HG02884 (cell line): ENCODE measurements at regions not wholly inside any gene's neighbourhood (a gene's known extent, or its start where the extent isn't known, plus 50 kb on each side); places are given as distances from the start of the nearest gene placed in this dataset.
"Not testable (repeated sequence)": the region's sequence is repeated elsewhere in the genome, so short reads cannot be mapped to it uniquely, and the experiment has no call there.

Experiments
- ATAC-seq: cut with Tn5 transposase; IDR thresholded peaks from one replicate; pipeline ENCODE4 v1.9.1; 2021; ENCODE audit warnings: mild to moderate bottlenecking, moderate library complexity; ENCODE audit not compliant: unreplicated experiment

DNA sequence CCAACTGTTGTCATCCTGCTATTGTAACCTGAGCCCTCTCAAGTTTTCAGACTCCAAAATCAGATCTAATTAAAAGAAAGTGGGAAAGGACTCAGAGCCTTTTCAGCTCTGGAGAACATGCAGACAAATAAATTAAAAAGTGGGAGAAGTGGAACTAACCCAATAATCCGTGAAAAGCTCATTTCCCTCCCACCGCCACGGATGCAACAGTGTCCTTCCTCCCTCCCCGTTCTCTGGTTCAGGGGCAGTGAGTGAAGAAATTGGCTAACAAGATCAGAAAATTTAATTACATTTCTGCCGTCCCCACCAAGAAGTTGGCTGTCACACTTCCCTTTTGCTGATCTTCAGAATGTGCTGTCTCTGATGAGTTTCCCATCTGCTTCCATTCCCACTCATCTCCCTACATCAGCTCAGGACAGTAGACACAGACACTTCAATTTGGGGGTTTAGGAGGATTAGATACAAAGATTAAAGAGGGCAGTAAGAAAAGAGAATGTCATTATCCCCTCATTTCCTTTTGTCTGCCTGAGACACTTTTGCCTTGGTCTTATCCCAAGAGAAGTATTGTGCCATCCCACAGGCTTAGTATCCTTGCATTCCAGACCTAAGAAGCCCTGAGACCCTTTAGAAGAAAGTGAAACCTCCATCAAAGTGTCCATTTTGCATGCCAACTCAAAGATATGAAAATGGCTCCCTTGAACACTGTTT, 335.7 kb upstream of the PPP2R3A start:
- ATAC-seq: no peak

DNA sequence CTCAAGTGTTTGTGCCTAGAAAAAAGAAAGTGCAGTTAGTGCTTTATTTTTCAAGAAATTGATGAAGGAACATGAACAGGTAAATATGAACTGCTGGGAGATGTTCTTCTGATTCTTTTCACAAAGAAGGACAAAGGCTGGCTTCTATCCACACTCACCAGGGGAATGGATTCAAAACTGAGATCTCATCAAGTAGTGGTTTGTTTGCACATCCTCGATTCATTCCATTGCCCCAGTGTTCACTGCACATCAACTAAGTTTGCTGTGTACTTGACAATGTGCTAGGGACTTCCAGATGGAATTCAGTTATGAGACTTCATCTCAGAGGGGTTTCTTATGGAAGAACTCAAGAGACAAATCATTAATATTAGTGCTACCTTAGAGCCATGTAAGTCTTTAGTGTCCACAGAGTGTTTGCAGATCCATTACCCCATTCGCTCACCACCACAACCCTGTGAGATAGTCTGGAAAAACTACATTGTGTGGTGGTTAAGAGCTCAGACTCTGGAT, 332.9 kb upstream of the PPP2R3A start:
- no peak for ATAC-seq

GRCh38 chr3:135633078-135633477, 332.4 kb upstream of the PPP2R3A start:
- ATAC-seq: no peak

GRCh38 chr3:135636596-135636995, 328.9 kb upstream of the PPP2R3A start:
- ATAC-seq: no peak

DNA sequence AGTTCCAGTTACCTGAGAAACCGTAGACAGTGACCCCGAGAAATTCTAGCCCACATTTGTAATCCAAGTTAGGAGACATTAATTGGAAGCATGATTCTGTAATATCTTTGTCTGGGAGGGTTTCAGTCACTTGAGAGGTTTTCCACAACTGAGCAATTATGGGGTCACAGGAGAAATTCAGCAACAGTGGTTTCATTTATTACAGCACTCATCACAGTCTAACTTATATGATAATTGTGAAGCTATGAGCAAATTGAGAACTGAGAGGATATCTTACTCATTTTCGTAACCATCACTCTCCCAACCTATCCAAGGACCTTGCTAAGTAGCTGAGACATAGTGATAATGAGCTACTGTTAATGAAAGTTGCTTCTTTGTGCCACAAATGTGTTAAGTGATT, 328.5 kb upstream of the PPP2R3A start:
- ATAC-seq: no peak

DNA sequence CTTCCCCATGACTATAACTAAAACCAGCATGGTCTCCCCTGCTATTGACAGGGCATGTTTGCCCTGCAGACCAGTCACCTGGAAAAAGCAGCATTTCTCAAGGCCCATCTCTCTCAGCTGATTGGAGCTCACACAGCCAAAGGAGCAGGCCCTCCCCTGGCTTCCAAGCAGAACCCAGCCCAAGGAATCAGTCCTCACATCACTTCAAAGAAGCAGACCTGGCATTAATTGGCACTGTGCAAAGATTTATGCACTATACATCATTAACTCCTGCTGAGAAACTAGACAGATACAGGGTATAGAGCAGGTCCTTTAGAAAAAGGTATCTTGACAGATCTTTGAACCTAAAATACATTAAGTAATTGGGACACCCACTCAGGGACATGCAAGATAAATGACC, 323.8 kb upstream of the PPP2R3A start:
- no peak for ATAC-seq

- ATAC-seq: no peak
These were observed 320.0 kb upstream of the PPP2R3A start for GRCh38 chr3:135645541-135645940.

DNA sequence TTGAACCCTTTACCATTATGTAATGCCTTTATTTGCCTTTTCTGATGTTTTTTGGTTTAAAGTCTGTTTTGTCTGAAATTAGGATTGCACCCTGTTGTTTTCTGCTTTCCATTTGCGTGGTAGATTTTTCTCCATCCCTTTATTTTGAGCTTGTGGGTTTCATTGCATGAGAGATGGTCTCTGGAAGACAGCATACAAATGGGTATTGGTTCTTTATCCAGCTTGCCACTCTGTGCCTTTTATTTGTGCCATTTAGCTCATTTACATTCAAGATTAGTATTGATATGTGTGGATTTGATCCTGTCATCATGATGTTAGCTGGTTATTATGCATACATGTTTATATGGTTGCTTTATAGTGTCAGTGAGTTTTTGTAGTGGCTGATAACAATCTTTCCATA, 318.7 kb upstream of the PPP2R3A start:
- ATAC-seq: no peak

- ATAC-seq: no peak
These were observed 316.2 kb upstream of the PPP2R3A start for GRCh38 chr3:135649361-135649760.

DNA sequence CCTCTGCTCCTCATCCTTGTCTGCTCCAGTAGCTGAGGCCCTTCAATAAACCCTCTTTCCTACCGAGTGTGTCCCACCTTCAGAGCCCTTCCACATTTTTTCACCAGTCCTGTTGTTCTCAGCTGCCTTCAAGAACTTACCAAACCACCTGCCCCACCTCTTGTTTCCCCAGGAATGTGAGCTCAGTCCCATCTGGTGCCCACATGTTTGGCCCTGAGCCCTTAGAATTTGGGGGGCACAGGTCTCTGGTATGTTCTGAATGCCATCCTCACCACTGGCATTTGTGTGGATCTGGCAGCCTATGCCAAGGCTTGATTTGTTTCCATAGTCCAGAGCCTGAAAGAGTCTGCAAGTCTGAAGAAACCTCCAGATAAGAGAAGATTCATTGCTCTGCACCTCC, 315.2 kb upstream of the PPP2R3A start:
- no peak for ATAC-seq

- ATAC-seq: no peak
These were observed 313.1 kb upstream of the PPP2R3A start for GRCh38 chr3:135652388-135652787.

- ATAC-seq: no peak
These were observed 310.2 kb upstream of the PPP2R3A start for GRCh38 chr3:135655328-135655727.

DNA sequence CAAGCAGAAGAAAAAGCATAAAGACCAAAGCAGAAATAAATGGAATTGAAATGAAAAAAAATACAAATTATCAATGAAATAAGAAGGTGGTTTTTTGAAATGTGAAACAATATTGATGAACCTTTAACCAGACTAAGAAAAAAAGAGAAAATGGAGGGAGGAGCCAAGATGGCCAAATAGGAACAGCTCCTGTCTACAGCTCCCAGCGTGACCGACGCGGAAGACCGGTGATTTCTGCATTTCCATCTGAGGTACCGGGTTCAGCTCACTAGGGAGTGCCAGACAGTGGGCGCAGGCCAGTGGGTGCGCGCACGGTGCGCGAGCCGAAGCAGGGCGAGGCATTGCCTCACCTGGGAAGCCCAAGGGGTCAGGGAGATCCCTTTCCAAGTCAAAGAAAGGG, 307.1 kb upstream of the PPP2R3A start:
- ATAC-seq: not testable (repeated sequence)

DNA sequence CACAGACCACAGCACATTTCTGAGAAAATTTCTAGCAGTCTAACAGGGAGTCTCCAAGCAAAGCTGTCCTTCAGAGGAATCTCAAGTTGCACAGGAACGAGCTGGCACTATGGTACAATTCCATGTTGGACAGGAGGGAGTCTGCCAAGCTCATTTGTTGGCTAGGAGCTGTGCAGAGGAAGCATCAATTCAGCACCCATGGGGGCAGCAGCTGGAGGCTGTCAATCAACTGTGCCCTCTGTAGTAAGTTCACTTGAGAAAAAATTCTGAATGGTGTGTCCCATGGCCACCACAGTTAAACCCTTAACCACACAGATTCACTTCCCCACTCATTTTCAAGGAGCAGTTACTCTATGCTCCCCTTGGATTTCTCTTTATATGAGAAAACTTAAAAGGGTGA, 298.5 kb upstream of the PPP2R3A start:
- ATAC-seq: no peak

DNA sequence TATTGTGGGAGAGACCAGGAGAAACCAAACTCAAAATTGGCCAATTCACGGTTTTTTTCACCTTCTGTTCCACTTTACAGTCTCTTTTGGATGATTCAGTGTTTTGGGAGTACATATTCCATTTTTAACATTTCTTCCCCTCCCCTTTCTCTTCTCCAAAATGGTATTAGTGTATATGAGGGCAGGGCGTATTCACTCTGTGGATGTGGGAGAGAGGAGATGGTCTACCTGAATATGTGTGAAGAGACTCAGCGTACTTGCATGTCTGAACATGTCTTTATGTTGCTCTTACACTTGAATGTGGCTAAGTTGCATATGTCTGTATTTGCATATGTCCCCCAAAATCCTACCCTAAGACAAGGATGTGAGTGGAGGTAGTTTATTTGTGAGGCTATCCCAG, 291.0 kb upstream of the PPP2R3A start:
- ATAC-seq: no peak

- no peak for ATAC-seq
These were observed 287.1 kb upstream of the PPP2R3A start for GRCh38 chr3:135678386-135678785.

- ATAC-seq: no peak
These were observed 277.5 kb upstream of the PPP2R3A start for GRCh38 chr3:135688003-135688402.

GRCh38 chr3:135690664-135691063, 274.9 kb upstream of the PPP2R3A start:
- ATAC-seq: no peak

DNA sequence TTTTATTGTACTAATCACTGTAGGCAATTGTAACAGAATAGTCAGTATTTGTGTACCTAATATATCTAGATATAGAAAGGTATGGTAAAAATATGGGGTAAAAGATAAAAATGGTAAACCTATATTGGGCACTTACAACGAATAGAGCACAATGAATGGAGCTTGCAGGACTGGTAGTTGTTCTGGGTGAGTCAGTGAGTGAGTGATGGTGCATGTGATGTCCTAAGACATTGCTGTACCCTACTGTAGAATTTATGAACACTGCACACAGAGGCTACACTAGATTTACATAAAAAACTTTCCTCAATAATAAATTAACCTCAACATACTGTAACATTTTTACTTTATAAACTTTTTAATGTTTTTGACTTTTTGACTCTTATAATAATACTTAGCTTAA, 274.3 kb upstream of the PPP2R3A start:
- no peak for ATAC-seq

- ATAC-seq: no peak
These were observed 271.4 kb upstream of the PPP2R3A start for GRCh38 chr3:135694142-135694541.

- no peak for ATAC-seq
These were observed 265.8 kb upstream of the PPP2R3A start for GRCh38 chr3:135699741-135700140.

- ATAC-seq: no peak
These were observed 258.7 kb upstream of the PPP2R3A start for GRCh38 chr3:135706758-135707375.

GRCh38 chr3:135719449-135719848, 246.1 kb upstream of the PPP2R3A start:
- no peak for ATAC-seq
